ENCODE measurements at regions not wholly inside any gene's neighbourhood (a gene's known extent, or its start where the extent isn't known, plus 50 kb on each side); places are given as distances from the start of the nearest gene placed in this dataset.

- TF ChIP-seq CTCF (conservative IDR thresholded peaks at IDR 0.05) (no peak), ZFX (IDR thresholded peaks at IDR 0.05) (no peak)
Observed at GRCh38 chr2:153020201-153020600, 301.8 kb downstream of the ARL6IP6 start.
